GM19328 (cell line): ENCODE measurements at regions not wholly inside any gene's neighbourhood (a gene's known extent, or its start where the extent isn't known, plus 50 kb on each side); places are given as distances from the start of the nearest gene placed in this dataset.

ENCODE experiments used
- ATAC-seq: cut with Tn5 transposase; IDR thresholded peaks from one replicate; pipeline ENCODE4 v1.9.1; 2021; ENCODE audit warnings: mild to moderate bottlenecking, moderate library complexity; ENCODE audit not compliant: unreplicated experiment

DNA sequence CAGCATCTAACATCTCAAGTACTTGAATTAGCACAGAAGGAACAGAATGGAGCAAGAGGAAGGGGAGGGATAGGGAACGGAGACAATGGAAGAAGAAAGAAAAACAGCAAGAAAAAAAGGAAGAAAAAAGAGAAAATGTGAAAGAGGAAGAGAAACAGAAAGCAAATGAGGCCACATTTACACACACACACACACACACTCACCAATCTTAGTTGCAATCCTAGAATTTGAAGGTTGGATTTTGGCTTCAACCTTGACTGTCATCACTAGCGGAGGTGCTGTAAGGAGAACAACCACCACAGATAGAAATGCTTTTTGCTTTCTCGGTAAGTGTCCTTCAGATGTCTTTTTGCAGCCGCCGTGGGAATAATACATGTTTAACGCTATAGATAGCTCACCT lies 327.1 kb upstream of the NWD2 start:
- no peak for ATAC-seq

DNA sequence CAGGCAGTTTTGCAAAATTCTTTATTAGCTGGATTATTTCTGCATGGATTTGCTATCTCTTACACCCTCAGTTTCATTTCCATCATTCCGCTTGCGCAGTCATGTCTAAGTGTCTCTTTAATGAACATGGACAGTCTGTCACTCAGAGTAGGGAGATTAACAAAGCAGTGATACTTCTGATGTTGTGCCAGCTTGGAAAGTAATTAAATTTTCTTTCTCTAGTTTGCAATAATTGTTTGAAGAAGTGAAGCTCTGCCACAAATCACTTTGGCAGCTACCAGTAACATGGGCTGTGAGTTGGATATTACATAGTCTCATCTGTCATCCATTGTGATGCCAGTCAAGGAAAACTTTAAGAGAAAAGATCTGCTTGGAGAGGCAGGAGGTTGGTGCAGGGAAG lies 324.8 kb upstream of the NWD2 start:
- ATAC-seq, result no peak

DNA sequence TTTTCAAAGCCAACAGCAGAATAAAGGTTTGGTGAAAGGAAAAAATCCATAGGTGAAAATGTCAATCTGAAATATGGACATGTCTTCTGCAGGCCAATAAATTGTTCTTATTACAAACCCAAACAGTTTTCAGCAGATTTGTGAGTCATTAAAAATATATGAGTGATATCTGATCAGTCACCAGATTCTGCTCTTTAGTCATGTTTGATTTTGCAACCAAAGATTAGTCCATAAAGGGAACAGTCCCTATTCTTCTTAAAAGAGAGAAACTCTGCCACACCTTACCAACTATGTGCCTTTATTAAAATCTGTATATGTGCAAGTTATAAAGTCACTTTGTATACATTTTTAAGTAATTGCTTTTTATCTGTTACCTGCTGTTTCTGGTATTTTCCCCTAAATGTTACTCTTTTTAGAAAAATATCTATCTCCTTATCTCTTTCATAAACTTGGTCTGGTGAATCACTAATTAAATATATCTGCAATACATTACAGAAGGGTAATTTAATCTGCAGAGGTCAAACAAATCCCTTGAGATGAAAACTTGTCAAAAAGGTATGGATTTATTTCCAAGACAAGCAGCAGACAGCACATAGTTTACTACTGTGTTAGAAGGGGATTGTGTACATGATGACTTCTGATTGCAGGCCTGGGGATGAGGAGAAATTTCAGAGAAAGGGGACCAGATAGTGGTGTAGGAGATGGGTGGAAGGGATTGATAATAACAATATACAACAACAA lies 322.9 kb upstream of the NWD2 start:
- no peak for ATAC-seq

DNA sequence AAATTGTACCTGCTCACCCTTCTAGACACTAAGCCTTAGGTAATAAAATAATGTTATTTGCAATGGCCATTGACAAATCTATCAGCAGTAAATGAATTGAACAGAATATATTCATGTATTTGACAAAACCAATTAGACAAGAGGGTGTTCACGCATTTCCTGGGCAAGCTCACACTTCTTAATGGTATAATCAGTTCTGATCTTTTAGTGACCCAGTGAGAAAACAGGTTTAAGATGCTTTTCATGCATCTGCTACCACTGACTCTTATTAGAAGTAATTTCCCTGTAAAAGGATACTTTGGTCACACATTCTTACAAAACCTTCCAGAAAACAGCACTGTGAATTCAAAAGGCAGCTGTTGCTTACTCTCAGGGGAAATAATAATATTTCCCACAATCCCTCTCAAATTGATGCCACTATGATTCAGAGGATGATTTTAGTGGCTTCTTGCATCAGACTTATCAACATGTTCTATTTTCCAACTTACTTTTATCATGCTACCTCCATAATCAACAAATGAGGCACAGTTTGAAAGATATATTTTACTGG lies 313.9 kb upstream of the NWD2 start:
- ATAC-seq, result no peak

DNA sequence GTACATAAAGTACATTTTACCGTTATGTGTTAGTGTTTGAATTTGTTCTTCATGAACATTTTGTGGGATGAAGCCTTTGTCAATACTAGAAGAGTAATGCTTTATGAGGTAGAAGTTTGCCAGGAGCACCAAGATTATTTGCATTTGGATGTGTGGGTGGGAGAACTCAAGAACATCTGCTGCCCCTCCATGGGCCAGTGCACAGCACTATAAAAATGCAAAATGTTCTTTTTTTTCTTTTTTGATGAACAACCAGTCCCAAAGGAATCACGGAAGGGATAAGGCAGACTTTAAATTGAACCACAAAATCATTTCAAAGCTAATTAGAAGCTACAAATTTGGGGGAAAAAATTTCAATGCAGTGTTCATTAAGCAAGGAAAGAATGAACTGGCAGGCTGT lies 300.3 kb upstream of the NWD2 start:
- no peak for ATAC-seq

DNA sequence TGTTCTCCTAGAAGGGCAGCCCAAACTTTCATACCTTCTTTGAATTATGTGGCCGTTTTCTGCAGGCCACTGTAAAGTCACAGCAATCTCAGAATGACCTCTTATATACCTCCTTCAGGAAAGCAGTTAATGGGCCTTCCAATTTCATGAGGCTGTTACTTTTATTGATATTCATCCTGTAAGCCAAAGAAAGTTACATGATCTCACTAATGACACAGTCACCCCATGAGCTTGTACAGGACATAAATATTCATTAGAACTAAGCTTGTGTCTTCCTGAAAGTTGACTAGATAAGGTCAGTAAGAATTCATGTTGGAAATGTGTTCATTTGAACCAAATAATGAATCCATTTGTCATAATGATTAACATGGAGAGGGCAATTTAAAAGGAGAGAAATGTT lies 283.1 kb upstream of the NWD2 start:
- no peak for ATAC-seq

DNA sequence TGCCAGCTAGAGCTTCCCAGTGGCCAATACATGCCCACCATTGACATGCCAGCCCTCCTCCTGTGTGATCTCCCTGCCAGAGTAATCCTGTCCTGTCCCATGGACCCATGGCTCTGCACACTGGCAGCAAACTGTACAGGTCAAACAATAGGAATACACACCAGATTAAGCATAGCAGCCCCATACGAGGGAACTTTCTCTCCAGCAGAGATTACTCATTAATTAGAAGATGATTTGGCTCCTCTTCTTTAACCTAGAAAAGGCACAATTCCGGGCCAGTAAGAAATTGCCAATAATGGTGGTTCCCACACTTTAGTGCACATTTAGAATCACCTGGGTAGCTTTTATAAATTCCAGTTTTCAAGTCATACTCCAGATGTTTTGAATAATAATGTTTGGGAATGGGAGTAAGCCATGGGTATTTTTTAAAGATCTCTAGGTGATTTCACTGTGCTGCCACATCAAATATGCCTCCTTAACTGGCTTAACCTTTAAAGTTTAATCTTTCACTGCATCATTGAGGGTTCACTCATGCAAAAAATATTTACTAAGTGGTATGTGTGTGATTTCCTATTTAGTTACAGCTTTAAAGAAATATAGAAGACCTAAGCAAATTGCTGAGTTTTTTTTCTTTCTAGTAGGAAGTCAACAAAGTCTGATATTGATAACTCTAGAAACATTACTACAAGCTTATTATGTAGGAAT lies 277.6 kb upstream of the NWD2 start:
- ATAC-seq, result no peak

DNA sequence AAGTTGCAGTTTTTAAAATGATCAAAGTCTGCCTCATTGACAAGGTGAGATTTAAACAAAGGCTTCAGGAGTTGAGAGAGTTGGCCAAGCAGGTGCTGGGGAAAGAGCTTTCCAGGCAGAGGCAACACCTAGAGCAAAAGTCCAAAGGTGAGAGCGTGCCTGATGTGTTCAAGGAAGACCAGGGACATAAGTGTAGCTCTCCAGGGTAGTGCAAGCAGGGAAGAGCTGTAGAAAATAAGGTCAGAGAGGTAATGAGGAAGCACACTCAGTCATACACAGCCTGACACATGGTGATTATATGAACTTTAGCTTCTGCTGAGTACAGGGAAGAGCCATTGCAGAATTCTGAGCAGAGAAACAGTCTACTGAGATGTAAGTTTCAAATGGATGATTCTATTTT lies 265.0 kb upstream of the NWD2 start:
- no peak for ATAC-seq

DNA sequence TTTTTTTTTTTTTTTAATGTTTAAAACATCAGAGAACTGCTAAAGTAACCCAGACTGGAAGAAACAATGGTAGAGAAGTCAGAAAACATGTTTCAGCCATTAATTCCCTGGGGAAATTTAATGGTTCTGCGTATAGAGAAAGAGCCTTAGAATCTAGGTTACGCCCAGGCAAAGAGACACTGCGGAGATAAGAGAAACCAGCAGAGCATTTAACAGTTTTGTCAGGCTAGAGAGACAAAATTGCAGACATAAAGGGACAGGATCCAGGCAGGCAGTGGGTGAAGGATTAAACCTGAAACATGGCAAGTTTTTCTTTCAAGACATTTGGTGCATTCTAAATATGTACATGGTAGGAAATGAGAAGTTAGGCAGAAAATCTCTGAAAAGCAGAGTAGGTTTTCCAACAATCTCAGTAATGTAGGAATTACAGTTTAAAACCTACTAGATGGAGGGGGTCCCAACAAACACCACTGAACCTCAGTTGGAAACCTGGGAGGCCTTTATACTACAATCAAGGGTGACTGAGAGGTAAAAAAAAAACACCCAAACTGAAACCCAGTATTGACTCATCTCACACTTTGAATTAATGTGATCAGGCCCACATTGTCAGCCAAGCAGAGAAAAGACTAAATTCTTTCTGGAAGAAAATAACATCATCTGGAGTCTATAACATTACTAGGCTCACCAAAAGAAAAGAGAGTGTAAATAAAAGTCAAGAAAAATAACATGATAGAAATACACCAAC lies 254.2 kb upstream of the NWD2 start:
- ATAC-seq, result peak; percentile 69

DNA sequence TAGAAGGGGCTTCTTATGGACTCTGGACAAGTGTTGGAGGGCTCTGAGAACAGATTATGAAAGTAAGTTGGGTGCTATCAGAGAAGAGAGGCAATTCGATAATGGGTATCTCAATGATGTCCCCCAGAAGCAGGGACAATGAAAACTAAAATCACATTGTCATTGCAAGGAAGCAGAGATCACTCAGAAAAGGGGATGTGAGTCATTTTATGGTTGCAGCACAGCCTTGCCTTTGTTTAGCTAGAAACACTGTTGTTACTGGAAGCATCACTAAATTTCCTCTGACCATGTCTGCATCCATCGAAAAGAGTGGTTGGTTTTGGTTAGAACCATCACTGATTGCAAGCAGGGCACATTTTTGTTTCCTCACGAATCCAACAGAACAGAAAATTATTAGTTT lies 246.8 kb upstream of the NWD2 start:
- no peak for ATAC-seq

DNA sequence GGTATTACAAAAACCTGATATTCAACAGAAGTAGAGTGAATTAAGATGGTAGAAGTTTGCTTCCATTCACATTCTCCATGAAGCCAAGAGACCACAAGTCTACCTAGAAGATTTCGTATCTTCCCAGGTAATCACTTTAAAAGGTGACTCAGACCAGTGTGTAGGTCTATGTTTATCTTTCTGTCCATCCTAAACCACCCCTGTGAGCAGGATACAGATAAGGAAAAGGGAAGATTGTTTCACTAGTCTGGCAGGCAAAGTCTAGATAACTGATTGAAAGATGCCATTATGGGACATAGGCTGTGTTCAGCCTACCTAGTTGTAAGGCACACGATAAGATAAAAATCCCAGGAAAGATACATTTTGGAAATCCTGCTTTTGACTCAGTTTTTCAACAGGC lies 244.3 kb upstream of the NWD2 start:
- no peak for ATAC-seq

DNA sequence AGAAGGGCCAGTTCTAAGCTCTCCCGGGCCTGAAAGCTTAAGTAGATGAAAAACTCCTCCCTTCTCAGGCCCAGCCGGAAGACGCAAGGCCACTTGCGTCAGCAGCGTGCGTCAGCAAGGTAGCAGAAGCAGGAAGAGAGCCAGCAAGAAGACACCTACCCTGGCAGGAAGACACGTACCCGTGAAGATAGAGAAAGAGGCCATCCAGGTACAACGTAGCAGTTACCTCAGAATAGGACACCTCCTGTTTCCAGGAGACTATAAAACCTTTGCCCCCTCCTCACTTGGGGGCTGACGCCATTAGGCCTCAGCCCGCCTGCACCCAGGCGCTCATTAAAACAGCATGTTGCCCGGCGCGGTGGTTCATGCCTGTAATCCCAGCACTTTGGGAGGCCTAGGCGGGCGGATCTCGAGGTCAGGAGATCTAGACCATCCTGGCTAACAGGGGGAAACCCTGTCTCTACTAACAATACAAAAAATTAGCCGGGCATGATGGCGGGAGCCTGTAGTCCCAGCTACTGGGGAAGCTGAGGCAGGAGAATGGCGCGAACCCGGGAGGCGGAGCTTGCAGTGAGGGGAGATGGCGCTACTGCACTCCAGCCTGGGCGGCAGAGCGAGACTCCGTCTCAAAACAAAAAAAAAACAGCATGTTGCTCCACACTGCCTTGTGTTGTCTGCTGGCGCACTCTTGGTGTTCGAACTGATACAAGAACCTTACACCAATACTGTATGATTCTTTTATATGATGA lies 242.7 kb upstream of the NWD2 start:
- ATAC-seq, result no peak

DNA sequence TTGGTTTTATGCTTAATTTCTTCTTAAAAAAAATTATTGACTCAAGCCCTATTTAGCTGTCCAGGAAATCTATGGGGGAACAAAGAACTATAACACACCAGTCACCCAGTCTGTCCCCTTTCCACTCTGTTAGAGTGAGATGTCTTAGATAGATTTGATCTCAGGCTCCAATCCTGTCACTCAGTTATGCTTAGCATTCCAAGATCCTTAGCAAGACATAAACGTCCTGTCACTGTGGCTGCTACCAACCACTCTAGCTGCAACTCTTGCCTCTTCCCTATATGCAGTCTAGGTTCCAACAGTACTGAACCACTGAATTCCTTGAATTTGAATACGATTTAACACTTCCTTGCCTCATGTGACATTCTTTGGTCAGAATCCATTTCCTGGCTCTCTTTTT lies 241.9 kb upstream of the NWD2 start:
- ATAC-seq, result no peak

DNA sequence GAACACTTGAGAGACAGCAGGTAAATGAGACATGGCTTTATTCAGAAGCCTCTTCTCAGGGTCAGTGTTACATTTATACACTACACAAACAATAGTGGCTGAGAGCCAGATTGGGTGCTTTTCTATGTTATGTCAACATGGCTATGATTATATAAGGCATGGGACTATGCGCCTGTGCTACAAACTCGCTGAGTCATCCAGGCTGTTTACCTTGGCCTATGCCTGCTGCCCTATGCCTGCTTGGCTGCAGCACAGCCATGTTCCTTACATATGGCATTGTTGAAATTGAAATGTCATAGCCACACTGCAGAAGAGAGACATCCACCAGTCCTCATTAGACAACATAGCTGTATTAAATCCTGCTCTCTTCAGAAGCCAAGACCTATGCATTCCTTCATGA lies 236.3 kb upstream of the NWD2 start:
- no peak for ATAC-seq

DNA sequence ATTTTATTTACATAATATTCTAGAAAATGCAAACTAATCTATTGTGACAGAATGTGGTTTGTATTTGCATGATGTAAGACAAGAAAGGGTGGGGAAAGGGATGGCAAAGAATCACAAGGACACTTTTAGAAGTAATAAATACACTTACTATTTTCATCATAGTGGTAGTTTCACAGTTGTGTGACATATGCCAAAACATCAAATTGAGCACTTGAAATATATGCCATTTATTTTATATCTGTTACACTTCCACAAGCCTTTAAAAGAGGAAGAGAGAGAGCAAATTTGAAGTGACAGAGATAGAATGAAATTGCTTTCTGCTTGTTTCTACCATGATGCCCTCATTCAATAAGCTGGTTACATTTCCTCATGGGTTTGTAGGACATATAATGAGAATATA lies 230.0 kb upstream of the NWD2 start:
- ATAC-seq, result no peak

DNA sequence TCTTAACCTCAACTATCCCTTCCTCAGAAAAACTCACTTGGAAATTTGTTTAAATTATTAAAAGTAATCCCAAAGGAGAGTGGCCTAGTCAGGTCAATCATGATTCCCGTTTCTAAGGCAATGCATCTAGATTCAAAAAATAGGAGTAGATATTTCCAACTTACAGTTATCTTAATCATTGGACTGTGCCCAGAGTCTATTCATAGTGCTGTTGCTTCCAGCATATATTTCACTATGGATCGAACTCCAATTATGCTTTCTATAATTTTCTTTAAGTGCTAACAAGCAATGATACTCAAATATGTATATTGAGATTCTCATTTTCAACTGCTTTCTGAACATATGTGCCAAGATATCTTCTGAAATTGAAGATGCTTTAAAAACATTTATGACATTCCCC lies 229.2 kb upstream of the NWD2 start:
- no peak for ATAC-seq

DNA sequence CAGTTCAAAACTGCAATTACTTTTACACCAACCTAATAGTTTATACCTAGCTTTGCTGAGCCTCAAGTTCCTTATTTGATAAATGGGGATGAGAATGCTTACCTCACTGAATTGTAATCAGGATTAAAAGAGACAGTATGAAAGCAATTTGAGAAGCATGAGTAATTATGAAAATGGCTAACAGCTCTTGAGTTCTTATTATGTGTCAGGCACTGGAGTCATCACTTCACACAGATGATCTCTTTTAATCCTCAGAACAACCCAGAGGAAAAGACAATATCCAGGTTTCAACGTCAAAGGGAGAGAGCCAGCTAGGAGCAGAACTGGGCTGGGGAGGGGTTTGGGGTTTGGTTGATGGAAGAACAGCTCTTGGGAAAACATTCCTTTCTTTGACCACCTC lies 221.0 kb upstream of the NWD2 start:
- no peak for ATAC-seq

DNA sequence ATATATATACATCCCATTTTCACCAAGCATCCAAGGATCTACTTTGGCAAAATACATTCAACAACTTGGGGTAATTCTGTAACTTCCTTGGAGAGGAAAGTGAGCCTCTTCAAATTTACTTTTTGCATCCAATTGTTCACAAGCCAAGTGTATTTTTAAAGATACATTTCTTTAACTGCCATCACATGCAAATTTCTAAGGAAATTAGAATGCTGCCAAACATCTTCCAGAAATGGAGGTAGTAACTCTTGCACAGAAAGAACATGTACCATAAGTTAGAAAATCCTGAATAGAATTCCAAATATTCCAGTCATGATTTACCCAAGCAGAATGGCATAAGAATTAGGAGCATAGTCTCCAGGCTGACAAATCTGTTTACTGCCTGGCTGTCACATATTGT lies 220.5 kb upstream of the NWD2 start:
- no peak for ATAC-seq

DNA sequence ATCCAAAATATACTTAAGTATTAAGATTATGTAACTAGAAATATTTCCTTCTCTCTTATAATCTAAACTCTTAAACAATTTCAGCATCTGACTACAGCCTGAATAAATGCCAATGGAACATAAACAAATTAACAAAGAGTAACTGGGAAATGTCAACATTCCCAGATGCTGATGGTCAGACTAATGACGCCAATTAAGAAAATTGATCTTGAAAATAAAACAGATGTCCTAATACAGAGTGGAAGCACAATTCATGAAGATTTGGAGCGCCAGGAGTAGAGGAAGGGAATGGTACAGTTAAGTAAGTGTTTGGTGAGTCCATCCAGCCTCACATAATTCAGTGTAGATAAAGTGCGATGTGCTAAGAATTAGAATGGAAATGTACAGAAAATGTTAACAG lies 203.7 kb upstream of the NWD2 start:
- no peak for ATAC-seq

DNA sequence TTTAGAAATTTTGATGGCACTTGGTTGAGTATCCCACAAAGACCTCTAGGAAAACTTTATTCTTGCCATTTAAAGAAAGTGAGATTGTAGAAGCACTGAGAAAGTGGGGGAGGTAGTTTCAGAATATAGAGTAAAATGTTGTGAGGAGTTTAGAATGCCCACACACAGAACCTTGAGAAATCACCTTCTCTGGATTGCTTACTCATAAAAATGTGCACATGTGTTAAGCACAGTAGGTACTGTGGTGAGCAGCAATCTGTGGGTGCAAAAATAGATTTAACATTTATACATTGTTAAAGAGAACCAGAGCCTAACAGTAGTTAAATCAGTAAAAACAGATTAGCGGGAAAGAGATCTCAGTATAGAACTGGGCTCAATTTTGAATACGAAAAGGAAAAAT lies 201.2 kb upstream of the NWD2 start:
- ATAC-seq, result no peak

DNA sequence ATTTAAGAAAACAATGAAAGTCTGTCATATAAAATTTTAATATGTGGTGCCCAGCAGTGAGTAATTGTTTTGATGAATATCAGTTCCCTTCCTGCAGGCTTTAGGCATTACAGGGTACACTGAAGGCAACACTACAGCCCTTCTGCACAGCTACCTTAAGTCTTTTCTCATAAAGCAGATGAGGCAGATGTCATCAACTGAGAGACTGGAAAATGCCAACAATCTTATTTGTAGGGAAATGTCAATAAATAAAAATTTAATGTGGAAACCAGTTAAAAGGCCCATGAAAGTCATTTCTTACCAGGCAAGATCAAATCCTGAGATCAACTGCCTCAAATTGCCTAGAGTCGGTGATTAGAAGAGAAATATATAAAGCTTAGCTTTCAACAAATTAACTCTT lies 193.4 kb upstream of the NWD2 start:
- no peak for ATAC-seq
